Brain microvascular endothelial cell (primary cell): ENCODE measurements at regions not wholly inside any gene's neighbourhood (a gene's known extent, or its start where the extent isn't known, plus 50 kb on each side); places are given as distances from the start of the nearest gene placed in this dataset.
A peak's percentile ranks its signal among the peaks of the same experiment; 100 is the strongest.

Experiments
- DNase-seq: peaks from one replicate; pipeline ENCODE4 v3.0.0-alpha.2; 2020
- H3K27ac ChIP-seq: fragments of 250-450 bp; sonication (Bioruptor Pico); 2 replicates; pipeline ENCODE4 v1.5.1; 2020; ENCODE audit warnings: mild to moderate bottlenecking, moderate library complexity
- H3K27me3 ChIP-seq: fragments of 250-450 bp; sonication (Bioruptor Pico); replicated peaks from 2 replicates; pipeline ENCODE4 v1.5.1; 2020; ENCODE audit warnings: mild to moderate bottlenecking
- H3K36me3 ChIP-seq: fragments of 250-450 bp; sonication (Bioruptor Pico); replicated peaks from 2 replicates; pipeline ENCODE4 v1.5.1; 2020; ENCODE audit warnings: mild to moderate bottlenecking
- H3K4me3 ChIP-seq: 2 replicates; pipeline ENCODE4 v1.5.1; 2011; ENCODE audit warnings: low read depth, mild to moderate bottlenecking, control low read depth, low read length, moderate library complexity
- CTCF ChIP-seq: IDR thresholded peaks from 2 replicates; pipeline ENCODE4 v1.5.1; 2011; ENCODE audit warnings: low read depth, mild to moderate bottlenecking, moderate library complexity, low read length, control low read depth, inconsistent platforms; ENCODE audit errors: missing control alignments
- in situ Hi-C: cut with HindIII; loops from 2 replicates; pipeline ENCODE4 v1.10.0; 2017; ENCODE audit warnings: low sequenced_read_pairs, low pct_ligation_motif_present

- peak; percentile 4 for DNase-seq
- Histone ChIP-seq H3K4me3 (no peak overlapping the region), H3K27ac (no peak overlapping the region), H3K36me3 (no peaks in the 10 kb centered on the region), H3K27me3 (no peaks in the 10 kb centered on the region)
- in situ Hi-C loops: no loop called here
- no peak for TF ChIP-seq CTCF
Measured at GRCh38 chr6:82298012-82298411, 50.5 kb upstream of the IBTK start.
